ENCODE measurements at regions not wholly inside any gene's neighbourhood (a gene's known extent, or its start where the extent isn't known, plus 50 kb on each side); places are given as distances from the start of the nearest gene placed in this dataset.

GRCh38 chr1:95407886-95408291 is 173.9 kb downstream of the RWDD3 start:
- Histone ChIP-seq H3K4me3 (replicated peaks in 1 of 3; ENCODE audit: low read depth in 2 of 3, low read length in 3 of 3) (no peak overlapping the region), H3K27ac (ENCODE audit: low read depth in 1 of 2, low read length in 2 of 2) (no peak overlapping the region), H4K20me1 (ENCODE audit: insufficient read depth, low read length) (no peaks in the 10 kb centered on the region), H3K79me2 (ENCODE audit: insufficient read depth, low read length) (no peaks in the 10 kb centered on the region), H3K36me3 (replicated peaks in 1 of 2; ENCODE audit: control insufficient read depth in 1 of 2, insufficient read depth in 2 of 2, low read length in 2 of 2) (no peaks in the 10 kb centered on the region), H3K4me1 (ENCODE audit: control insufficient read depth in 1 of 2, insufficient read depth in 2 of 2, low read length in 2 of 2) (no peaks in the 10 kb centered on the region), H2AFZ (ENCODE audit: insufficient read depth, low read depth, low read length, poor library complexity, severe bottlenecking) (no peak overlapping the region), H3K9ac (ENCODE audit: insufficient read depth, low read length, poor library complexity, severe bottlenecking) (no peak overlapping the region), H3K4me2 (replicated peaks; ENCODE audit: extremely low read depth, low read length, poor library complexity, severe bottlenecking) (no peak overlapping the region), H3K27me3 (ENCODE audit: control insufficient read depth in 2 of 2, insufficient read depth in 2 of 2, low read length in 2 of 2) (no peaks in the 10 kb centered on the region), H3K9me3 (replicated peaks in 1 of 2; ENCODE audit: control insufficient read depth in 1 of 2, insufficient read depth in 1 of 2, low read length in 2 of 2) (peaks cover 17 to 24% of the 10 kb centered on the region in 2 donors)
- no peak for TF ChIP-seq CTCF (IDR thresholded peaks at IDR 0.05)
- Mint-ChIP-seq H3K4me1 (no peaks in the 10 kb centered on the region), H3K9me3 (peaks cover 9 to 22% (median 12%) of the 10 kb centered on the region in 7 donors), H3K36me3 (no peaks in the 10 kb centered on the region), H3K27me3 (ENCODE audit: low read depth in 3 of 3) (peaks cover 0 to 4% (median 1%) of the 10 kb centered on the region in 3 donors), H3K27ac (no peak overlapping the region), H3K4me3 (no peak overlapping the region)
- 39% methylated on average over 2 of the region's 8 CpGs for WGBS (ENCODE audit: insufficient coverage)
- DNase-seq, result no peak
- intact Hi-C loops (cut with micrococcal nuclease), result no loop called here

GRCh38 chr1:95408507-95409136 is 174.6 kb downstream of the RWDD3 start:
- no peak for TF ChIP-seq CTCF (IDR thresholded peaks at IDR 0.05)
- no peak overlapping the region for H3K27ac ChIP-seq (ENCODE audit: low read depth in 1 of 2, low read length in 2 of 2)

More at GRCh38 chr1:95408507-95409136, 174.6 kb downstream of the RWDD3 start:
- no peaks in the 10 kb centered on the region for H3K4me1 Mint-ChIP-seq
- no peak overlapping the region for H3K27ac Mint-ChIP-seq
- Histone ChIP-seq H2AFZ (ENCODE audit: insufficient read depth, low read depth, low read length, poor library complexity, severe bottlenecking) (no peak overlapping the region), H3K27me3 (ENCODE audit: control insufficient read depth in 2 of 2, insufficient read depth in 2 of 2, low read length in 2 of 2) (no peaks in the 10 kb centered on the region), H3K4me2 (replicated peaks; ENCODE audit: extremely low read depth, low read length, poor library complexity, severe bottlenecking) (no peak overlapping the region), H3K9ac (ENCODE audit: insufficient read depth, low read length, poor library complexity, severe bottlenecking) (no peak overlapping the region), H3K79me2 (ENCODE audit: insufficient read depth, low read length) (no peaks in the 10 kb centered on the region), H3K9me3 (replicated peaks in 1 of 2; ENCODE audit: control insufficient read depth in 1 of 2, insufficient read depth in 1 of 2, low read length in 2 of 2) (peaks cover 17 to 24% of the 10 kb centered on the region in 2 donors), H3K36me3 (replicated peaks in 1 of 2; ENCODE audit: control insufficient read depth in 1 of 2, insufficient read depth in 2 of 2, low read length in 2 of 2) (no peaks in the 10 kb centered on the region), H3K4me3 (replicated peaks in 1 of 3; ENCODE audit: low read depth in 2 of 3, low read length in 3 of 3) (no peak overlapping the region), H3K4me1 (ENCODE audit: control insufficient read depth in 1 of 2, insufficient read depth in 2 of 2, low read length in 2 of 2) (no peaks in the 10 kb centered on the region), H4K20me1 (ENCODE audit: insufficient read depth, low read length) (no peaks in the 10 kb centered on the region)
- peaks cover 5 to 16% (median 10%) of the 10 kb centered on the region in 7 donors for H3K9me3 Mint-ChIP-seq
- intact Hi-C loops (cut with micrococcal nuclease), result no loop called here
- no peak for DNase-seq
- no CpG with 5 or more reads among the region's 4 CpGs for WGBS (ENCODE audit: insufficient coverage)
- H3K27me3 Mint-ChIP-seq (ENCODE audit: low read depth in 3 of 3), result peaks cover 0 to 4% (median 1%) of the 10 kb centered on the region in 3 donors
- no peaks in the 10 kb centered on the region for H3K36me3 Mint-ChIP-seq
- H3K4me3 Mint-ChIP-seq, result no peak overlapping the region

Measured in CD14-positive monocyte (primary cell).